Brain microvascular endothelial cell (primary cell): ENCODE measurements at regions not wholly inside any gene's neighbourhood (a gene's known extent, or its start where the extent isn't known, plus 50 kb on each side); places are given as distances from the start of the nearest gene placed in this dataset.
A peak's percentile ranks its signal among the peaks of the same experiment; 100 is the strongest.

Experiments used
- DNase-seq: peaks from one replicate; pipeline ENCODE4 v3.0.0-alpha.2; 2020
- H3K27ac ChIP-seq: fragments of 250-450 bp; sonication (Bioruptor Pico); 2 replicates; pipeline ENCODE4 v1.5.1; 2020; ENCODE audit warnings: mild to moderate bottlenecking, moderate library complexity
- H3K27me3 ChIP-seq: fragments of 250-450 bp; sonication (Bioruptor Pico); replicated peaks from 2 replicates; pipeline ENCODE4 v1.5.1; 2020; ENCODE audit warnings: mild to moderate bottlenecking
- H3K36me3 ChIP-seq: fragments of 250-450 bp; sonication (Bioruptor Pico); replicated peaks from 2 replicates; pipeline ENCODE4 v1.5.1; 2020; ENCODE audit warnings: mild to moderate bottlenecking
- H3K4me3 ChIP-seq: 2 replicates; pipeline ENCODE4 v1.5.1; 2011; ENCODE audit warnings: low read depth, mild to moderate bottlenecking, control low read depth, low read length, moderate library complexity
- in situ Hi-C: cut with HindIII; loops from 2 replicates; pipeline ENCODE4 v1.10.0; 2017; ENCODE audit warnings: low sequenced_read_pairs, low pct_ligation_motif_present
- TF ChIP-seq, protein P1 (sequence below): IDR thresholded peaks from 2 replicates; pipeline ENCODE4 v1.5.1; 2011; ENCODE audit warnings: low read depth, mild to moderate bottlenecking, moderate library complexity, low read length, control low read depth, inconsistent platforms; ENCODE audit errors: missing control alignments

DNA sequence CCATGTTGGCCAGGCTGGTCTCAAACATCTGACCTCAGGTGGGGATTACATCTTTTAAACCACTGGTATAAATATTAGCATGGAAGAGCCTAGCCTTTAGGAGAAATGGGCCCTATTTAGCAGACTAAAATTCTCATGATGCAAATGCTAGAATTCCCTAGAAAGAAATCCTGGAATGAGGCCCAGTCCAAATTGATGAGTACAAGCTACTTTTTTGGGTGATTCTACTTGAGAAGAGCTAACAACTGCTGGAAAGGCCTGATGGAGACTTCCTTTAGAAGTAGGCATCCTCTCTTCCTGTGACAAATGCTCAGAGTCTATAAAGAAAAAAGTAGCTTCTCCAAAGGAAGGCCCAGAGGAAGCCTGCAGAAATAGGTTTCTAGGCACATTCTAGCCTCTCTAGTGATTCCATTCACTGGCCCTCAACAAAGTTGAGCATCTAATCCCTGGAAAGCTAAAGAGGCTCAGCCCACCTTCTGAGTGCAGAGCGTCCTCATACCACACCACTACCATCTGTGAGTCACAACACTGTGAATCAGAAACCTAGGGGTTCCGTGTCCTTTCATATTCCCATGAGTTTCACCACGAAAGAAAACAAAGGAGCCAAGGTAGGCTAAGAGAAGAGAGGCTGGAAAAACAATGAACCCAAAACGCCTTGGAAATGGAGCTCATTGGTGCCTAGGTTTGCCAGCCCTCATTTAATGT, 183.1 kb downstream of the C1D start:
- H3K27me3 ChIP-seq, result no peaks in the 10 kb centered on the region
- H3K4me3 ChIP-seq, result no peak overlapping the region
- in situ Hi-C loops, result no loop called here
- no peak overlapping the region for H3K27ac ChIP-seq
- TF ChIP-seq, protein P1, sequence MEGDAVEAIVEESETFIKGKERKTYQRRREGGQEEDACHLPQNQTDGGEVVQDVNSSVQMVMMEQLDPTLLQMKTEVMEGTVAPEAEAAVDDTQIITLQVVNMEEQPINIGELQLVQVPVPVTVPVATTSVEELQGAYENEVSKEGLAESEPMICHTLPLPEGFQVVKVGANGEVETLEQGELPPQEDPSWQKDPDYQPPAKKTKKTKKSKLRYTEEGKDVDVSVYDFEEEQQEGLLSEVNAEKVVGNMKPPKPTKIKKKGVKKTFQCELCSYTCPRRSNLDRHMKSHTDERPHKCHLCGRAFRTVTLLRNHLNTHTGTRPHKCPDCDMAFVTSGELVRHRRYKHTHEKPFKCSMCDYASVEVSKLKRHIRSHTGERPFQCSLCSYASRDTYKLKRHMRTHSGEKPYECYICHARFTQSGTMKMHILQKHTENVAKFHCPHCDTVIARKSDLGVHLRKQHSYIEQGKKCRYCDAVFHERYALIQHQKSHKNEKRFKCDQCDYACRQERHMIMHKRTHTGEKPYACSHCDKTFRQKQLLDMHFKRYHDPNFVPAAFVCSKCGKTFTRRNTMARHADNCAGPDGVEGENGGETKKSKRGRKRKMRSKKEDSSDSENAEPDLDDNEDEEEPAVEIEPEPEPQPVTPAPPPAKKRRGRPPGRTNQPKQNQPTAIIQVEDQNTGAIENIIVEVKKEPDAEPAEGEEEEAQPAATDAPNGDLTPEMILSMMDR, result no peak
- no peaks in the 10 kb centered on the region for H3K36me3 ChIP-seq
- DNase-seq, result peak; percentile 57

DNA sequence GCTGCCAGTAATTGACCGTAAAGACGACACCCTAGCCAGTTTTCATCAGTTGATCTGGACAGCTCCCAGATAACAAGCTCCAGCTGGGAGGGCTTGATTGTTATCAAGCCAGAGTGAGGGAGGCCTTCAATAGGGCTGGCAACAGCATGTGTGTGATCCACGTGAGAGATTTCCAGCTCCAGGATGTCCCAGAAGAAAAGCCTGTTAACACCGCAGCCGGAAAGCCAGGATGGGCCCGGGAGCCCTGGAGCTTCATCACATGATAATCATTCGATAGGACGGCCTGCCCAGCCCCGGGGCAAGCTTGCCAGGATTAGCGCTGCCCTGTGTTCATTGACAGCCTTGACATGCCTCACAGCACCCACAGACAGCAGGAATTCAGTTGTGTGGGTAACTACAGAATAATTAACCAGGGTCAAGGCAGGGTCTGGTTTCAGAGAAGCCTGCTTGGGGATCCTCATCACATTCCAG, 182.5 kb downstream of the C1D start:
- no peak overlapping the region for H3K27ac ChIP-seq
- TF ChIP-seq, protein P1, result no peak

DNA sequence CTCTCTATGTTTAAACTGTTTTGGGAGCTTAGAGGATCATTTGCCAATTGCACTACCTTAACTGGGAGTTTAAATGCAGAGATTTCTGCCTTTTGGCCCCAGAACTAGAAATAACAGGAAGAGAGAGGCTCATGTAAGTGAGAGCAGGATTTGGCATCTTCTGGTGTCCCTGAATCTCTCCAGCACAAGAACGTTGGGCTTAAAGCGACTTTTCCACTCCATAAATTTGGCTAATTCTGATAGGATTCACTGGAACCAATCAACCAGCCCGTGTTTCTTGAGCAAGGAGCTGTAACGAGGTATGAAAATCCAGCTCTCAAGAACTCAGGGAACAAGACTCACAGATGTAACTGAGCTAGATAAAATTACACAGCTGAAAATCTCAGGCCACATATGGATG, 181.0 kb downstream of the C1D start:
- TF ChIP-seq, protein P1, result no peak
- in situ Hi-C loops, result no loop called here
- DNase-seq, result no peak
- no peaks in the 10 kb centered on the region for H3K27me3 ChIP-seq
- no peak overlapping the region for H3K4me3 ChIP-seq
- H3K27ac ChIP-seq, result no peak overlapping the region
- no peaks in the 10 kb centered on the region for H3K36me3 ChIP-seq

More for the DNA sequence above, 182.5 kb downstream of the C1D start:
- H3K4me3 ChIP-seq, result no peak overlapping the region
- in situ Hi-C loops, result no loop called here
- peak; percentile 23 for DNase-seq
- no peaks in the 10 kb centered on the region for H3K36me3 ChIP-seq
- H3K27me3 ChIP-seq, result no peaks in the 10 kb centered on the region

DNA sequence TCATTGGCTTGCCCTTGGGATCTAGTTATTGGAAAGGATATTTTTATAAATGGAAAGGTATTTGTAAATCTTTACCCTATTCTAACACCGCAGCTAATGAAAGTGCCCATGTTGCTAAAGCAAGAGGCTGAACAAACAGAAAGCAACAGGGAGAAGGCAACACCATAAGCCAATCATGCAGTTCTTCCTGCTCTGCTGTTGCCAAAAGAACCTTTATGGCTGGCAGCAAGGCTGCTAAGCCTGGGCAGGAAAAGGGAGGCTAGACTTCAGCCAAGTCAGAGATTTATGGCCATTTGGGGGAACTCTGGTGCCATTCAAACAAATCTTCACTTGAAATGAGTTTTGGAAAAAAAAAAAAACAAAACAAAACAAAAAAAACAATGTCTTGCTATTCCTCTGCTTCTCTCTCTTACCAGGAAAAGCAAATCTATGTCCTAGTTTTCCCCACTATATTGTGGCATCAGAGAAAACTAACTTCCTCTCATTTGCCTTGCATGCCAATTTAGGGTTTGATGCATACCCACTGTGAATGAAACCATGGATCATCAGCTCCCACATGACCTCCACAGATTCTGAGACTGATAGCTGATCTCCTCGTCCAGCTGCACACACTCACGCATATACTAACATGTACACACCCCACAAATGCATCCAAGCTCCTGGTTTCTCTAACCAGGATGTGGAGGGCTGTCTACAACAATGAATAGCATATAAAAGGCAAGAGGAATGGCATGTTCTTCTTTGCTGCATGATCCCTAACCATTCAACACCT, 179.3 kb downstream of the C1D start:
- Histone ChIP-seq H3K27ac (no peak overlapping the region), H3K36me3 (no peaks in the 10 kb centered on the region), H3K27me3 (no peaks in the 10 kb centered on the region), H3K4me3 (no peak overlapping the region)
- in situ Hi-C loops, result no loop called here
- no peak for DNase-seq
- TF ChIP-seq, protein P1, result no peak

DNA sequence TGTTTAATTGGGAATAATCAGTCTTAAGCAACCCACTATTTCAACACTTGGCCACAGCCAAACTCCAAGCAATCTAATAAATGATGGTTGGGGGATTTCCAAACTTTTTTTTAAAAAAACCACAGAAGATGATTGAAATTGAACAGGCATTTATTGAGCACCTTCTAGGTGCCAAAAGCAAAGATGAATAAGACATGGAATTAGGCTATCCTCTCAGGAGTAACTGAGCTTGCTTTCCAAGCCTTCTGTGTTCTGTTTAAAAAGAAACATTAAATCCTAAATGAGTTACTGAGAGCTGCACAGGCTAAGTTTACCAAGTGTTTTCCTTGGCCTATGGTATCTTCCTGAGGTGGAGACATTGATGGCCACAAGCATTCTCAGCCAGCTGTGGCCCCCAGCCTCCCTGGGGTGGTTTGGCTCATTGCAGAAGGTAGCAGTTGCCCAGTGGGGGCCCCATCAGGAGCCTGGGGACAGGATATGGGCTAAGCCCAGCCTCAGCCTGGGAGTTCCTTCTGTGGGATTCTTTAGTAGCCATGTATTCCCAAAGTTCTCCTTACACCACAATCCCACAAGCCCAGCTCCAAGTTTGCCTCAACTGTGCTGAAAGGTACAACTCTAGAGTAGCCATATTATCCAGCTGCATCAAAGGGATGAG, 174.3 kb downstream of the C1D start:
- Histone ChIP-seq H3K27ac (no peak overlapping the region), H3K27me3 (no peaks in the 10 kb centered on the region), H3K36me3 (no peaks in the 10 kb centered on the region), H3K4me3 (no peak overlapping the region)
- DNase-seq, result no peak
- TF ChIP-seq, protein P1, result no peak
- in situ Hi-C loops, result no loop called here
